ENCODE measurements at regions not wholly inside any gene's neighbourhood (a gene's known extent, or its start where the extent isn't known, plus 50 kb on each side); places are given as distances from the start of the nearest gene placed in this dataset.

- DNase-seq = no peak
Measured at GRCh38 chr16:79914961-79915720, 314.6 kb upstream of the MAF start.

GRCh38 chr16:79912592-79913310, 312.2 kb upstream of the MAF start:
- DNase-seq = no peak

GRCh38 chr16:79911660-79912059, 311.1 kb upstream of the MAF start:
- DNase-seq = no peak

- peak; percentile 28 for DNase-seq
Measured at GRCh38 chr16:79909571-79909970, 309.0 kb upstream of the MAF start.

- no peak for DNase-seq
Measured at GRCh38 chr16:79903471-79903870, 302.9 kb upstream of the MAF start.

- DNase-seq = no peak
Measured at GRCh38 chr16:79902351-79902750, 301.8 kb upstream of the MAF start.

- no peak for DNase-seq
Measured at GRCh38 chr16:79901522-79901921, 301.0 kb upstream of the MAF start.

- no peak for DNase-seq
Measured at GRCh38 chr16:79899716-79900115, 299.2 kb upstream of the MAF start.

- DNase-seq = no peak
Measured at GRCh38 chr16:79899316-79899715, 298.8 kb upstream of the MAF start.

- DNase-seq = no peak
Measured at GRCh38 chr16:79898703-79899102, 298.2 kb upstream of the MAF start.

GRCh38 chr16:79897453-79898146, 297.1 kb upstream of the MAF start:
- no peak for DNase-seq

GRCh38 chr16:79897104-79897452, 296.5 kb upstream of the MAF start:
- DNase-seq = no peak

GRCh38 chr16:79895917-79896203, 295.3 kb upstream of the MAF start:
- DNase-seq = peak; percentile 12

- DNase-seq = no peak
Measured at GRCh38 chr16:79895053-79895916, 294.7 kb upstream of the MAF start.

GRCh38 chr16:79893445-79893844, 292.9 kb upstream of the MAF start:
- DNase-seq = no peak

GRCh38 chr16:79892278-79892677, 291.7 kb upstream of the MAF start:
- DNase-seq = no peak

- no peak for DNase-seq
Measured at GRCh38 chr16:79891458-79891857, 290.9 kb upstream of the MAF start.

GRCh38 chr16:79887541-79888540, 287.3 kb upstream of the MAF start:
- no peak for DNase-seq

GRCh38 chr16:79885320-79885719, 284.8 kb upstream of the MAF start:
- no peak for DNase-seq

- no peak for DNase-seq
Measured at GRCh38 chr16:79883494-79883893, 283.0 kb upstream of the MAF start.

- no peak for DNase-seq
Measured at GRCh38 chr16:79882340-79883005, 281.9 kb upstream of the MAF start.

Measured in retina (tissue), 1 donor.